CD4-positive, alpha-beta T cell treated with Interleukin-15 for 4 hours (primary cell): ENCODE measurements at regions not wholly inside any gene's neighbourhood (a gene's known extent, or its start where the extent isn't known, plus 50 kb on each side); places are given as distances from the start of the nearest gene placed in this dataset.
A peak's percentile ranks its signal among the peaks of the same experiment; 100 is the strongest.

ENCODE experiments used
- DNase-seq: peaks from one replicate; pipeline ENCODE4 v3.0.0-alpha.2; 2020; ENCODE audit warnings: low spot score

DNA sequence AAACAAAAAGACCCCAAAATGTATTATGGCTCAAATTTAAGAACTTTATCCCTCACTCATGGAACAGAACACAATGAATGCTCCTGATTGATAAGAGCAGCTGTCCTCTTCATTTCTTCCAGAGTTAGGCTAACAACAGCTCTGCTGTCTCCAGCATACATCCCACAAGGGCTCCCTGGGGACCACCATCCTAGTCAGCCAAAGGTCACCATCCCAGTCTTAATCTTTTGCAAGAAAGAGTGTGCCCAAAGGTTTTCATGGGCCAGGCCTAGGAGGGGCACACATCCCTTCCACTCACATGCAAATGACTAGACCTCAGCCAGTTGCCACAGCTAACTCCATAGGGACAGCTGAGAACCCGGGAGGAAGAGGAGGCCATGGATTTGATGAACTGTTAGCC, 555.3 kb downstream of the BUD13 start:
- no peak for DNase-seq

DNA sequence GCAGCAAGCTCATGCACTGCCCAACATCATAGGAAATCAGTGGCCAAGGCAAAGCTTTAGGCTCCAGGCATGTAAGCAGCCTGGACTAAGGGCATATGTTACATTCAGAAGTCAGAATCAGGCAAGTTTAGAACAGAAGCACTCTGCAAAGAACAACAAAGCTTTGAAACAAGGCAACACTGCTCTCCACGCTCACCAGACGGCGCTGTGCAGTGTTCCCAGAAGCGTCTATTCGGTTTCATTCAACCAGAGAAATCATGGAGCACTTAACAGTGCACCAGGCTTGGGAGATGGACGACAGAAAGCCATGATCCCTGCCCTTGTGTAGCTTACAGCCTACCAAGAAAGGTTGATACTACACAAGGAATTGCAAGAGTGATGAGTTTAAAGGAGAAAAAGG, 555.8 kb downstream of the BUD13 start:
- DNase-seq, result peak; percentile 5

DNA sequence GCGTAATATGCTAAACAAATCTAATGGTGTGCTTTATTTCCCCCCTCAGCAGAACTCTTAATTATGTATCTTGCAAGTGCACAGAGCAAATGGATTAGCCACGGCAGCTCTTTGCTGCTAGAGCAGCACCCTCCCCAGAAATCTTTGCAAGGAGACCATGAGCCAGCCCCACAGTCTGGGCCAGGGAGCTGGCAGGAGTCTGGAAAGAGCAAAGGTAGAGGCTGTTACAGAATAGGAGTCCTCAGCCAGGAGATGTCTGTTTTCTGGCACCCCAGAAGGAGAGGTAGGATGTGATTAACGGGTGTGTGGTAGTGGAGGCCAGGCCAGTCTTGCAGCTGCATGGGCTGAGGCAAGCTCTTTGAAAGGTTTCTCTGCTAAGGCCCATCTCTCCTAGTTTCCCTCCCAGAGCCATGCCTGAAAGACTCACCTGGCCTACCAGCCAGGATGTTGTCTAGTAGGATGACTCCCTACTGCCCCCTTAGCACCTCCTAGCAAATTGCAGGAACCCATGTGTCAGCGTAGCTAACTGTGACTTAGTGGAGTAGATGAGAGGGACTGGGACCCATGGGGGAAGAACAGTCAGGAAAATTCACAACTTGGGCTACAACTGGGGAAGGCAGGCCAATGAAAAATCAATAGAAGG, 557.2 kb downstream of the BUD13 start:
- no peak for DNase-seq

DNA sequence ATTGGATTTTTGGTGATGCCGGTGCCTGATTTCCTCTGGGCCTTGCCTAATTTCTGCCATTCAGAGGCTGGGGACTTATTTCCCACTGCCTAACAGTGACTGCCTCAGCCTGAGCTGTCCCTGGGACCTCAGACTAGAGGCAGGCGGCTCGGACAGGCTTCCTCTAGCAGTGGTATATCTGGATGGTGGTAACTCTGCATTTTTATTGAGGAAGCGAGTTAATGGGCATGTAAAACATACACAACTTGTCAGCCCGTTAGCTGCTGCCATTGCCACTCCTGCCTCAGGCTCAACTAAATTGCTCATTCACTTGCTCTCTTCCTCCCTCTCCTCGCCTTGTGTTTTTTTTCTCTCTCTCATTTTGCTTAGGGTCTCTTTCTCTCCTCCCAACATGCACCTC, 561.6 kb downstream of the BUD13 start:
- no peak for DNase-seq

DNA sequence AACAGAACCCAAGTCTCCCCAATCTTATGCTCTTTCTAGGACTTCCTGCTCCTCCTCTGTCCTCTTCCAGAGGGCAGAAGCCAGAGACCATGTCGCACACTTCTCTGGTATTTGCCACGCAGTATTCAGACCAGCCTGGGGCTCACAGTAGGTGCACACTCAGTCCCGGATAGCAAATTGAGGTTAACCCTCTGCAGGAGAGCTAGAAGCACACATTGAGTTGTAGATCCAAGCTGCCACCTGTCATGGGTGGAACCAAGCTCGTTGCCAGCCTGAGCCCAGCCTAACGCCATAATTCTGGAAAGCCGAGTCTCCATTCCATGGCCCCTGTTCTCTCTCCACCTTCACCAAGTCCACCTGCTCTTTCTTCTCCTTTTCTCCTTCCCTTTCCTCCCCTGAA, 562.1 kb downstream of the BUD13 start:
- DNase-seq, result no peak

DNA sequence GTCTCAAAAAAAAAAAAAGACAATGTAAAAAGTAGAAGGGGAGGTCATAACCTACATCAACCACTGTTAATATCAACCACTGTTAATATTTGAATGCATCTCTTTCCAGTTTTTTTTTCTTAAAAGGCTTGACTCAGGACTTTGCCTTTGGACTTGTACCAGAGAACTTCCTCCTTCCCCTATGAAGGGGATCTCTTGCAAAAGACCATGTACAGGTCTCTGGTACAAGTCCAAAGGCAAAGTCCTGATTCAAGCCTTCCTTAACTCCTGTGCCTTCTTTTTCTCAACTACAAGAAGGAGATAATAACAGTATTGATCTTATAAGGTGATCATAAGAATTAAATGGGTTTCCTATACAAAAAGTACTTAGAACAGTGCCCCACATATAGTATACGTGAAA, 563.5 kb downstream of the BUD13 start:
- DNase-seq, result no peak

DNA sequence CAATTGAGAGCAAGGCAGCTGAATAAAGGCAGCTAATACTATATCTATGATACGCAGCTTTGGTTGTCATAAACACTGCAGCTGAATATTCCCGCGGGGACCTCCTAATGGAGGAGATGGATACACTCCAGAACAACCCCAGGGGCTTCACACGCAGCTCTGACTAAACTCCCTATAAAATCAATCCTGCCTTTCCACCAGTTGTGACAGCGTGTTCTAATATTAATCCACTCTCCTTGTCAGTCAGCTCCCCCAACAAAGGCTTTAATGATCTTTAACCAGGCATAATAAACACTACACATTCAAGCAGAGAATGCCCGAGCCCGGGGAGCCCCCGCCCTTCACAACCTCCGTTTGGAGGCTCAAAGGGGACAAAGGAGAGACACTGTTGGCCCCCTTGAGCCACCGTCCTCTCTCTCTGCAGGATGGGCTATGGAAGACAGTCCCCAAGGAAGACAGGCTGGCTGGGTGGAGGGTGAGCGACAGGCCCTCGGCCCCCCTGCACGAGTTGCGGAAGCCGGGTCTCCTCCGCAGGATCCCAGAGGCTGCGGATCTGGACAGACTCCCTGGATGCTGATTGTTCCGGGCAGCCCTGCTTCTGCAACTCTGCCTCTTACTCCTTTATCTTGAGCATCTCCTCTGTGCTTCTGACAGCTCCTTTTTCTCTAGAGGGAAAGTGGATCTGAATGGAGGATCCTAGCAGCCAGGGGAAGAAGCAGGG, 565.2 kb downstream of the BUD13 start:
- no peak for DNase-seq

DNA sequence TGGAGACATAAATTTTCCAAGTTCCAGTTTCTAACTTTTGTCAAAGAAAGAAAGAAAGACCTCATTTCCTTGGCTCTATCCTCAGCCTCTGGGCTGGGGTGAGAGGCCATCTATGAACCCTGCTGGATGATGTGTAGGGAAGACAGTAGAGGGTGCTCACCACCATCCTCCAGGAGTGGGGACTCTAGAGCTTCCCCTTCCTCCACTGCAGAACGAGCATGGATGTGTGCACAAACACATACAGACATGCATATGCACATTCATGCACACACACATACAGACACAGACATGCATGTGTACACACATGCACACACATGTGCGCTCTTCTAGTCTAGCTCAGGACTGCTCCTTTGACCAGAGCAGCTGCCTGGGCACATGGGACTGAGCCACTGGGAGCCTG, 565.8 kb downstream of the BUD13 start:
- no peak for DNase-seq

DNA sequence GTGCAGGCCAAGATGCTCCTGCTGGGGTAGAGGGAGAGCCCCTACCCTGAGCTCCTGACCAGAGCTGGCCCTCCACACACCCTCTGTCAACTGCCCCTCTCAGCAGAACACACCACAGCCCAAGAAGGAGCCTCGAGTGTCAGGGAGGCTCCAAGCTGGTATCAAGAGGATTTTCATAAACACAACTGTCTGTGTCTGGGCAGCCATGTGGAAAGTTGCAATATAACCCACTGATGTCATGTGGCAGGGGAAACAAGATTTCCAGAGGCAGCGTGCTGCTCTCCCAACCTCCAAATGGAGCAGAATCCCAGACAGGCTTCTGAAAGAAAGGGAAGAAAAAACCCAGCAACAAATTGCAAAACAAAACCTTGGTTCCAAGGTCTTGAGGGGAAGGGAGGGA, 569.9 kb downstream of the BUD13 start:
- DNase-seq, result no peak

DNA sequence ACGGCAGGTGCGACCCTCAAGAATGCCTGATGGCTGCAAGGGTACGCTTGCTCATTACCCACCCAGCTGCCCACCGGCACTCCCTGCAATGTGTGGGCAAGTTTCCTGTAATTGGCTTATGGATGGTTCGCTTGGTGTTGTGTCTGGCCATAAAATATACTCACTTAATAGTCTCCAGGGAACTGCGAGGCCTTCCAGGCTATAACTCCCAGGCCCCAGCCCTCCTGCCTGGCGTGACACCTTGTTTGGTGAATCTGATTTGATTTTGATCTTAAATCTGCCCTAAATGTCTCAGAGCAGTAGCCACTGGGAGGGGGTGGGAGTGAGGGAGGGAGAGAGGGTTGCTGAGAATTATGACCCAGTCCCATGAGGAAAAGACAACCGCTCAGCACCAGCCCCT, 572.2 kb downstream of the BUD13 start:
- DNase-seq, result no peak

DNA sequence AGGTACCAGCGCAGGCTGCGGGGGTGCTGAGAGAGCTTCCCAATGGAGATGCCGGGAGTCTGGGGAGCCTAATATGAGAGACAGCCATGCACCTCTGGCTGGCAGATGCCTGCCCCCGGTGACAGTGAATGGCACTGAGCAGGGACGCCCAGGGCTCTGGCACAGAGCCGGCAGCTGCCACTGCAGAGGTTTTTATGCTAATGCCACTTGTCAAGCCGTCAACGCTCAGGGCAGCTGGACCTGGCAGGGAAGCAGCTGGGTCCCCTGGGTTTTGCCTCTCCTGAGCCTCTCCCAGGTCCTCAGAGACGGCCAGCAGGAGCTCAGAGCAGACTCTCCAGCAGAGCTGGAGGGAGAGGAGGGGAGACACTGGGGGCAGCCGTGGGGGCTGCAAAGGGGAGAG, 573.6 kb downstream of the BUD13 start:
- DNase-seq, result no peak

DNA sequence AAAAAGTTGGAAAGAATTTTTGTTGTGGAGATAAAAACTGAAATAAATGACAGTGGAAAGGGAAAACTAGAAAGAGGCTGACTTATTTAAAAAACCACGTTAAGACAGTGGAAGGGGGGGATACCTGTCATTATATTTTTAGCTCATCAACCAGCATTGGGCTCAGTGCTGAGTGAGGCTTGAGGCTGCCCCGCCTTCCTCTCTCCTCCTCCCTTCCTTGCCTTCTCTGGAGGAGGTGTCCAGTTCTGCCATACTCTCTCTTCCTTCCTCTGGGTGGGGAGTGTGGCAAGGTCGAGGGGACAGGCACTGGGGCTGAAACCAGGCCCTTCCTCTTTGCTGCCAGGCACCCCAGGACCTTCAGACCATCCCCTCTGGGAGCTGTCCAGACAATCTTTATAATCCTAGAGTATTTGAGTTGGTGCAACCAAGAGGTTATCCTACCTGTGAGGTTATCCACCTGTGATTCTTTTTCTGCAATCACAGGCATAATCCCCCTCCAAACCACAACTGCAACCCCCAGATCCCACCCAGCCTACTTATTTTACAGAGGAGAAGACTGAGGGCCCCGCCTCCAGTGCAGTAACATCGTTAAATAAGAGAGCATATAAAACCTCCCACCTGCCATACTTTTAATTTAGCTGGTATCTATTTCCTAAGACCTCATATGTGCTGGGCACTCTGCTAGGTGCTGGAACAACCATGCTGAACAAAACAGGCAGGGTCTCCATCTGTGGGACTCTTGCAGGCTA, 578.5 kb downstream of the BUD13 start:
- DNase-seq, result no peak

DNA sequence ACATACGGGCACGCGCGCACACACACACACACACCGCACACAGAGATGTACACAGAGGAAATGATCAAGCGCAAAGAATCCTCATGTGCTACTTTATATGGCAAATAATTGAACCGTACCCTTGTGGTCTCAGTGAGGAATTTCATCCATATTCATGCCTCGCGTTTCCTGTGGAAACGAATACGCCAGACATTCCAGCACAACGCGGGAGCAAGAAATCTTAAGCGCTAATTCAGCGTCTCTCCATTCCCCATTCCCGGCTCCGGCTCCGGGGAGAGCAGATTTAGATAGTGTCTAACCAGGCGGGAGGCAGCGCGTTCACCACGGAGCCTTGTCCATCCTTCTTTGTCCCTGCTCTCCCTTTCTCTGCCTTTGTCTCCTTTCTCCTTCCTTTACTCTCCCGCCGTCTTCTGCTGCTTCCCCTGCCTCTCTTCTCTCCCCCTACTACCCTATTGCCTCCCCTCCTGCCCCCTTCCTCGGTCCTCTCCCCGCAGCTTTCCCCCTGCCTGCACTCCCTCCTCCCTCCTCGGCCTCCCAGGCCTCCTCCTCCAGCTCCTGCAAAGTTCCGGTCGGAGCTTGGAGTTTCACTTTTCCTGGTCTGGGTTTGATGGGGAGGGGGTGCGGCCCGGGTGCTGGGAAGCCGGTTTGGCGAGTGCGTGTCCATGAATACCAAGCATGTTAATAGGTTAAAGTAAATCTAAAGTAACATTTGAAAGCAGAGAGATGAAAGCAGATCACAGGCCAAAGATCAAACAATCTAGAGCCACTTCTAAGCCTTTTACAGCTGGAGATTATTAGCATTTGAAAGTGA, 579.3 kb downstream of the BUD13 start:
- DNase-seq, result no peak

DNA sequence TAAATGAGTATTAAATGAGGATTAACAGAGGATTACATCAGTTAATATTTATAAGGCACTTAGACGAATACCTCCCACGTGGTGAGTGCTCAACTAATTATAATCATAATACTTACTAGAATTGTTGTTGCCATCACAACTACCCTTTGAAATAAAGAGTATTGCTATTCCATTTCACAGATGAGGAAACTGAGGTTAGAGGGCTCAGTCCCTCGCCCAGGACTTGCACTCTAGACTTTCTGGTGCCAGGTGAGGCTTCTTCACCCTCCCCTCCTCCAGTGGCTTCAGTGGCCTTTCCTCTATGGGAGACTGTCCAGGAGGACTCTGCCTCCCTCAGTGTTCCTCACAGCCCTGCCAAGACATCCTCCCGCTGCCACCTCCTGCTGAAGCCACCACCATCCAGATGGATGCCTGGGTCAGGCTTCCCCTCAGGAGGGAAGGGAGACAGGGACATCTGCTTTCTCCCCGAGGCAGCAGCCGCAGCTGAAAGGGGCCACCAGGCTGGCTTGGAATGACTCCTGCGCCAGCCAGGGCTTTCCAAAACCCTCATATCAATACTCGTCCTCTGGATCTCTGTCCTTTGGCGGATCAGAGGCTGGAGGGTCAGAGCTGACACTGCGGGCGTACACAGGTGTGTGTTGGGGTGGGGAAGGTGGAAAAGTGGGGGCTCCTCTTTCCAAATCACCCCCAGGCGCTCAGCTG, 580.1 kb downstream of the BUD13 start:
- no peak for DNase-seq

DNA sequence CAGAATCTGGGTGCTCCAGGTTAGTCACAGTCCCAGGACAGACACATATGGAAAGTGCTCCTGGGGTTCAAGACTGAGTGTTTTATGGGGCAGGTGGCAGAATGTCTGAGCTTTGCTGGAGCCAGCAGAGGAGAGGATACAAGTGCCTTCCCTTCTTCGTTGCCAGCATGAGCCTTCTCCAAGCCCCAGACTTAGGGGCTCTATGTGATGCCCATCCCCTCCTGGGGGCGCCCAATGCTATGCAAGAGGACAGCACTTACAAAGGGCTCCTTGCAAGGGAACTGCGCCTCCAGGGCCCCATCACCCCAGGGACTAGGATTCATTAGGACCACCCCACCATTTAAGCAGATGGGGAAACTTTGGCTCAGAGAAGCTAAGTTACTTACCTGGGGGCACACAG, 581.9 kb downstream of the BUD13 start:
- no peak for DNase-seq

DNA sequence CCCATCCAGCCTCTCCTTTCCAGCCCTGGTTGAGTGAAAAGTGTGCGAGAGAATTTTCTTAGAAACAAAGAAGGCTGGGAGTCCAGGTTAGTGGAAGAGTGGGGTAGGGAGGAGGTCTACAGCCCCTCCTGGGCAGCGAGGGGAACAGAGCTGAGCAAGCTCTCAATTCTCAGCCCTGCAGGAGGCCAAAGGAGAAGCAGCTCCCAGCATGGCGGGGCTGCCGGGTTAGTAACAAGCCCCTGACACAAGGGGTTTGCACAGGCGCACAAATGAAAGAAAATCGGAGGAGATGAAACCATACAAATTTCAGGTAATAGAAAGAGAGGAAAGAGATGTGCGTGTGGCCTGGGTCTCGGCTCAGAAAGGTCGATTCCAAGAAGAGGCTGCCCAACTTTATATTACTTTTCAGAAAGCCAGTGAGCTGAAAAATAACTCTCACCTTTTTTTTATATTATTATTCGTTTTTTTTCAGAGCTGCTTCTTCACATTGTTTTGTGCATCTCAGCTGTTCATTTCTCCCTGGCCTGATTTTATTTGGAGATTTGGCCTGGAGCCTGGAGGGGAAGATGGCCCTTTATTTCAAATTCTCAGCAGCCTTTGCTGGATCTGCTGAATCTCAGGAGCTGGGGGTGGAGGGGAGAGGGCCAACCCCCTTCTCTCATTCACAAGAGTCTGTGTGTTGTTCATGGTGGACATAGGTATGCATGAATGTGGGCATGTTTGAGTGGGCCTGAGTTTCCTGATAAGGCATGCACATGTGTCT, 583.2 kb downstream of the BUD13 start:
- no peak for DNase-seq

DNA sequence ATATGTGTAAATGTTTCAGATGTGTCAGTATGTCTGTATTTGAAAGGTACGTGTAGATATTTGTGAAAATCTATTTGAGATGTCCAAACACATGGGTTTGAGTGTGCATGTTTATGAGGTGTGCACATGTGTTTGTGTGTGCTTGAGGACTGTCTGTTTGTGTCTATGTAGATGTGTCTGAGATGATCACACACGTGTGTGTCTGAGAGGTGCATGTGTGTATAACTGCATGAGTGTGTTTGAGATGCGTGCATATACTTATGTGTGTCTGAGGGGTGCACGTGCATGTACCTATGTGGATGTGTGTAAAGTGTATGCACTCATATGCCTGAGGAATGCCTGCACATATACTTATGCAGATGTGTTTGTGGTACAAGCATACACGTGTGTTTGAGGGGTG, 584.4 kb downstream of the BUD13 start:
- no peak for DNase-seq

DNA sequence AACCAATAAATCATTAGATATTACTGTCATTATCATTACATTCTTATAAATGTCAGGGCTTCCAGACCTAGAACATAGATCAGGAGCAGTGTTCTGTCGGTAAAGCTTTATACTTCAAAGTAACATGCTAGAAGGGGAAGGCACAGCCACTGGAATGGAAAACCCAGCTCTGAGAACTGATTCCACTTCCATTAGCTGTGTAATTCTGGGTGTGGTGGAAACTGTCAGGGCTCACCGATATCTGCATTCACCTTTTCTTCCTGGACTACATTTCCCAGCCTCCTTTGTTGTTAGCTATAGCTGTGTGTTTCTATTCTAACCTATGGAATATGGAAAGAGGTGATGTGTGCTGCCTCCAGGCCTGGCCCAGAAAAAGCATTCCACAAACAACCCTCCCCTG, 585.8 kb downstream of the BUD13 start:
- no peak for DNase-seq

DNA sequence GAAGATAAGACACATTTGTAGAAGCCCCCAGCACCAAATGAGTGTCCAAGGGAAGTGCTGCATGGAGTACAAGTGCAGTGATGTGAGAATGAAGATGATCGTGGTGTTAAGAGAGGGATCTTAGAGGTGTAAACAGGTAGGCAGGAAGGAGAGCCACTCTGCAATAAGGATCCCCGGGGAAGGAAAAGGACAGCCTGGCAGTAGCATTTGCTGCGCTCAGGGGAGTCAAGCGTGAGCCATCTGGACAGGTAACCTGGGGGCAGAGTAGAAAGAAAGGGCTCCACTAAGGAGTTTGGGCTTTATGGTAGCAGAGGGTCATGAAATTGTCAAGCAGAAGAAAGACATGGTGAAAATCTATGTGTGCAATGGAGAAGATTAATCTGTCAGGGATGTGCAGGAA, 587.2 kb downstream of the BUD13 start:
- DNase-seq, result no peak

DNA sequence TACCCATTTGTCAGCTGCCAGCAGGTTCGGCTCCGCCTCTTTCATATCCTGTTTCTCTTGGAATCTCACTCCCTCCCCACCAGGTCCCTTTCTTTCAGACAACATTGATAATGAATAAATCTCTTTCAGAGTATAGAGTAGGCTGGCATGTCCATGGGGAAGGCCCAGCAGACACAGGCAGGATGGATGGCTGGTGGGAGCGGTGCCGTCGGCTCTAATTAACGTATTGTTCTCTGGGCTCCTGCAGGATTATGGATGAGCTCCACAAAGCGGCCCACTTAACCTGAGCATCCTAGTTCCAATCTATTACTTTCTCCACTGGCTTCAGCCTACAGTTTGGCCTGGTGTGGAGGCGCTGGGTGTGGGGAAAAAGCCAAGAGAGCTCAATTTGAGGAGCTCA, 588.0 kb downstream of the BUD13 start:
- no peak for DNase-seq

DNA sequence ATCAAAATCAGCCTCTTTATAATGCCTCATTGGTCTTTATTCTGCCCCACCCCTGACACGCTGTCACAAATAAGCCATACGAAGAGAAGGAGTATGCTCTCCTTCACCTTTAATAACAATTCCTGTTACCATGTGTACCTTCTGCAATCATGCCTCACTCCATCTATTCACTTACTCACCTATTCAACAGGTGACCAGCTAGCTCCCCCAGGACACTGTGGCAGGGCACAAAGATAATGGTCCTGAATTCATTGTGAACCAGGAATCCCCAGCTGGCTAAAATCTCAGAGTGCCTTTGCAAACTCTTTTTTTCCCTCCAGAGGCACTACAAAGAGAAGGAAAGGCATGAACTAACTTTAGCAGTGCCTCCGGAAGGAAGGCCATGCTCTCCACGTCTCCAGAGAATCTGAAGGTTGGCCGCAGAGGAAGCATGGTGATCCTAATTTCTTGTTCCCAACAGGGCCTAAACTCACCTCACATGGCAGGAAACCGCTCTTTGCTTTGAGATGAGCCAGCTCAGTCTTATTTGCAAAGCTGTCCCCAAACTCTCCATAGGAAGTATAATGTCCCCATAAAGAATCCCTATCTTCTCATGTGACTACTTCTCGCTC, 590.3 kb downstream of the BUD13 start:
- no peak for DNase-seq
